ENCODE measurements at regions not wholly inside any gene's neighbourhood (a gene's known extent, or its start where the extent isn't known, plus 50 kb on each side); places are given as distances from the start of the nearest gene placed in this dataset.

DNA sequence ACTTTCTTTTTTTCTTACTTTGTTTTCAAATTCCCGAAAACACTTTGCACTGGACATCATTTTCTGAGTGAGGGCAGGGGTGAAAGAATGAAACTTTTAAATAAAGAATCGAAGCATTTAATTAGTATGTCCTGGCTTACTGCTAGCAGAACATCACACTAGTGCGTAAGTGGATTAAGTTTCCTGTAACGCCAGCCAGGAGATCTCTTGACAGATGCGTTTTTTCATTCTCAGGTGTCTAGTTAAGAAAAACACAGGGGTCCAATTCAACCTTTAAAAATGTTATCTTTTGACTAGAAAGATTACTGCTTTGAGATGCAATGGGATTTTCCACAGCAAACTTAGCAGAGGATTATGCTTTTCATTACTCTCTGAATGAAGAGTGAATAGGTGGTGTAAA lies 858.8 kb upstream of the EPHA7 start:
- TF ChIP-seq, protein P1, sequence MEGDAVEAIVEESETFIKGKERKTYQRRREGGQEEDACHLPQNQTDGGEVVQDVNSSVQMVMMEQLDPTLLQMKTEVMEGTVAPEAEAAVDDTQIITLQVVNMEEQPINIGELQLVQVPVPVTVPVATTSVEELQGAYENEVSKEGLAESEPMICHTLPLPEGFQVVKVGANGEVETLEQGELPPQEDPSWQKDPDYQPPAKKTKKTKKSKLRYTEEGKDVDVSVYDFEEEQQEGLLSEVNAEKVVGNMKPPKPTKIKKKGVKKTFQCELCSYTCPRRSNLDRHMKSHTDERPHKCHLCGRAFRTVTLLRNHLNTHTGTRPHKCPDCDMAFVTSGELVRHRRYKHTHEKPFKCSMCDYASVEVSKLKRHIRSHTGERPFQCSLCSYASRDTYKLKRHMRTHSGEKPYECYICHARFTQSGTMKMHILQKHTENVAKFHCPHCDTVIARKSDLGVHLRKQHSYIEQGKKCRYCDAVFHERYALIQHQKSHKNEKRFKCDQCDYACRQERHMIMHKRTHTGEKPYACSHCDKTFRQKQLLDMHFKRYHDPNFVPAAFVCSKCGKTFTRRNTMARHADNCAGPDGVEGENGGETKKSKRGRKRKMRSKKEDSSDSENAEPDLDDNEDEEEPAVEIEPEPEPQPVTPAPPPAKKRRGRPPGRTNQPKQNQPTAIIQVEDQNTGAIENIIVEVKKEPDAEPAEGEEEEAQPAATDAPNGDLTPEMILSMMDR (IDR thresholded peaks at IDR 0.05), result no peak
- TF ChIP-seq, protein P2, sequence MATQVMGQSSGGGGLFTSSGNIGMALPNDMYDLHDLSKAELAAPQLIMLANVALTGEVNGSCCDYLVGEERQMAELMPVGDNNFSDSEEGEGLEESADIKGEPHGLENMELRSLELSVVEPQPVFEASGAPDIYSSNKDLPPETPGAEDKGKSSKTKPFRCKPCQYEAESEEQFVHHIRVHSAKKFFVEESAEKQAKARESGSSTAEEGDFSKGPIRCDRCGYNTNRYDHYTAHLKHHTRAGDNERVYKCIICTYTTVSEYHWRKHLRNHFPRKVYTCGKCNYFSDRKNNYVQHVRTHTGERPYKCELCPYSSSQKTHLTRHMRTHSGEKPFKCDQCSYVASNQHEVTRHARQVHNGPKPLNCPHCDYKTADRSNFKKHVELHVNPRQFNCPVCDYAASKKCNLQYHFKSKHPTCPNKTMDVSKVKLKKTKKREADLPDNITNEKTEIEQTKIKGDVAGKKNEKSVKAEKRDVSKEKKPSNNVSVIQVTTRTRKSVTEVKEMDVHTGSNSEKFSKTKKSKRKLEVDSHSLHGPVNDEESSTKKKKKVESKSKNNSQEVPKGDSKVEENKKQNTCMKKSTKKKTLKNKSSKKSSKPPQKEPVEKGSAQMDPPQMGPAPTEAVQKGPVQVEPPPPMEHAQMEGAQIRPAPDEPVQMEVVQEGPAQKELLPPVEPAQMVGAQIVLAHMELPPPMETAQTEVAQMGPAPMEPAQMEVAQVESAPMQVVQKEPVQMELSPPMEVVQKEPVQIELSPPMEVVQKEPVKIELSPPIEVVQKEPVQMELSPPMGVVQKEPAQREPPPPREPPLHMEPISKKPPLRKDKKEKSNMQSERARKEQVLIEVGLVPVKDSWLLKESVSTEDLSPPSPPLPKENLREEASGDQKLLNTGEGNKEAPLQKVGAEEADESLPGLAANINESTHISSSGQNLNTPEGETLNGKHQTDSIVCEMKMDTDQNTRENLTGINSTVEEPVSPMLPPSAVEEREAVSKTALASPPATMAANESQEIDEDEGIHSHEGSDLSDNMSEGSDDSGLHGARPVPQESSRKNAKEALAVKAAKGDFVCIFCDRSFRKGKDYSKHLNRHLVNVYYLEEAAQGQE (IDR thresholded peaks at IDR 0.05; ENCODE audit: insufficient read depth in 1 of 2, low read depth in 2 of 2, low read length in 1 of 2), result no peak
- TF ChIP-seq TCF7L2 (IDR thresholded peaks at IDR 0.05; ENCODE audit: low read depth, low read length), result no peak
- TF ChIP-seq POLR2AphosphoS5 (IDR thresholded peaks at IDR 0.05; ENCODE audit: low read depth, low read length), result no peak
- no peak for TF ChIP-seq SIN3A (IDR thresholded peaks at IDR 0.05; ENCODE audit: borderline replicate concordance, insufficient read depth, low read depth, low read length)
